RWPE1 (cell line): ENCODE measurements at regions not wholly inside any gene's neighbourhood (a gene's known extent, or its start where the extent isn't known, plus 50 kb on each side); places are given as distances from the start of the nearest gene placed in this dataset.
A peak's percentile ranks its signal among the peaks of the same experiment; 100 is the strongest.

ENCODE experiments used
- CTCF ChIA-PET: fragments of 350-600 bp; sonication (Branson Sonifier 250); formaldehyde crosslinking; extraction: SDS; loops from one replicate; lab custom pipeline; 2021; lab: Yijun Ruan, JAX
- POLR2A ChIA-PET: fragments of 400-600 bp; formaldehyde crosslinking; extraction: SDS; loops from one replicate; lab custom pipeline; 2020; ENCODE audit warnings: antibody characterized with exemption; ENCODE audit not compliant: low non-redundant PET; lab: Yijun Ruan, JAX
- DNase-seq: peaks from one replicate; pipeline ENCODE4 v3.0.0; 2012; ENCODE audit warnings: low spot score
- H3K27ac ChIP-seq: fragments of 450-650 bp; 2 replicates; pipeline ENCODE4 v1.5.1; 2017
- TF ChIP-seq, protein P1 (sequence below): fragments of 450-650 bp; conservative IDR thresholded peaks from 2 replicates; pipeline ENCODE4 v1.5.1; 2017; ENCODE audit warnings: low read depth, mild to moderate bottlenecking

DNA sequence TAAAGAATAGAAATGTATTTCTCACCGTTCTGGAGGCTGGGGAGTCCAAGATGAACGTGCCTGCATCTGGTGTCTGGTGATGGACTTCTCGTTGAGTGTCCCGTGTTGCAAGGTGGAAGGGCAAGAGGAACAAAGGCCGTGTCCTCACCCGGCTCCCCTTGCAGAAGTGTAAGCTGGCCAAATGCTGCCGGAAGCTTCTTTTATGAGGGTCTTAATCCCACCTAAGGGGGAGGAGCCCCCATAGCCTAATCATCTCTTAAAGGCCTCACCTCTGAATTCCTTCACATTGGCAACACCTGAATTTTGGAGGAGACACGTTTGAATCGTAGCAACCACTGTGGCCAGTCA lies 99.1 kb upstream of the DAP start:
- no peak for DNase-seq
- TF ChIP-seq, protein P1, sequence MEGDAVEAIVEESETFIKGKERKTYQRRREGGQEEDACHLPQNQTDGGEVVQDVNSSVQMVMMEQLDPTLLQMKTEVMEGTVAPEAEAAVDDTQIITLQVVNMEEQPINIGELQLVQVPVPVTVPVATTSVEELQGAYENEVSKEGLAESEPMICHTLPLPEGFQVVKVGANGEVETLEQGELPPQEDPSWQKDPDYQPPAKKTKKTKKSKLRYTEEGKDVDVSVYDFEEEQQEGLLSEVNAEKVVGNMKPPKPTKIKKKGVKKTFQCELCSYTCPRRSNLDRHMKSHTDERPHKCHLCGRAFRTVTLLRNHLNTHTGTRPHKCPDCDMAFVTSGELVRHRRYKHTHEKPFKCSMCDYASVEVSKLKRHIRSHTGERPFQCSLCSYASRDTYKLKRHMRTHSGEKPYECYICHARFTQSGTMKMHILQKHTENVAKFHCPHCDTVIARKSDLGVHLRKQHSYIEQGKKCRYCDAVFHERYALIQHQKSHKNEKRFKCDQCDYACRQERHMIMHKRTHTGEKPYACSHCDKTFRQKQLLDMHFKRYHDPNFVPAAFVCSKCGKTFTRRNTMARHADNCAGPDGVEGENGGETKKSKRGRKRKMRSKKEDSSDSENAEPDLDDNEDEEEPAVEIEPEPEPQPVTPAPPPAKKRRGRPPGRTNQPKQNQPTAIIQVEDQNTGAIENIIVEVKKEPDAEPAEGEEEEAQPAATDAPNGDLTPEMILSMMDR, result no peak
- ChIA-PET POLR2A (no interaction called here), CTCF (interaction anchor here (0.7 kb wide), 1 partner anchor 25 kb away, joined by 7 read pairs; no protein-coding TSS in a partner anchor)
- no peak overlapping the region for H3K27ac ChIP-seq

DNA sequence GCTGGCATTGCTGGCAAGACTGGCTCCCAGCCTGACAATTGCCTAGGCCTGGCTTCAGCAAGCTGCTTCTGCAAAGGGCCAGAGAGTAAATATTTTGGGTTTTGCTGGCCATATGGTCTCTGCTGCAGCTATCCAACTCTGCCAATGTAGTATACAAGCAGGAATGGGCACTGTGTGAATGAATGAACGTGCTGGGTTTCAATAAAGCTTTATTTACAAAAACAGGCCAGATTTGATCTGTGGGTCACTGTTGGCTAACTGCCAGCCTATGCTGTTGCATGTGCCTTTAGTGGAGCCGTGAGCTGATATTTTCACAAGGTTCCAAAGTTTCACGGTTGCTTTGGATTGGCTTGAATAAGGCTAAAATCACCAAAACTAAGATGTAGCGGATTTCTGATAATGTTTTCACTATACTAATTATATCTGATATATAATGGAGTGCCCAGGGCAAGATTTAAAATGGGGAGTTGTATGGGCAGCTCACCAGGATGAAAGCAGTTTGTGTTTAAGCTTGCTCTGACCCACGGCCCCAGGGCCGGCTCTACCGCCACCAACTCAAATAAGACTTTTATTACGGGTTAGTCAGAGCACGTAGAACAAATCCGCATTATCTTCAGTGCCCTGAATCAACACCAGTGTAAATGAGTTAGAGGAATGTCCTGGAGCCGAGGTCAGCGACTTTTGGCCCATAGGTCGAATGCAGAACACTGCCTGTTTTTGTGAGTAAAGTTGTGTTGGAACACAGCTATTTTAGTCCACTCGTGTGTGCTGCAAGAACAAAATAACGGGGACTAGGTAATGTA lies 98.6 kb upstream of the DAP start:
- TF ChIP-seq, protein P1, result no peak
- no peak for DNase-seq
- no peak overlapping the region for H3K27ac ChIP-seq
- POLR2A ChIA-PET, result no interaction called here
- CTCF ChIA-PET, result interaction anchor here (0.5 kb wide), 1 partner anchor 10 kb away, joined by 3 read pairs; no protein-coding TSS in a partner anchor

DNA sequence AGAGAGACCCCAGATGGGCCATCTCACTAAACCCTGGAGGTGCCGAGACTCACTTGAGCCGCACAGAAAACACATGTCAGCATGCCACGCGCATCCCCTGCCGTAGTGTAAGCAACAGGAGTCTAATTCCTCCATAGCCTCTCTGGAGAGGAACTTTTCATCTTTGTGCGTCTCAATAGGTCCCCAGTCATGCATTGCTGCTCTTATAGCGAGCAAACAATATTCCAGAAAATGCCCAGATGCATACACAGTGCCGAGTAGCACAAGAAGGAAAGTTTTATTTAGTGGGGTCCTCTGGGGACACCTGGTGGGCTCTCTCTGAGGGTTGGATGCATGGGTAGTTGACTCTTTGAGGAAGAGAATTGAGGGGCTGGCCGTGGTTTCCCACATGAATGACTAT lies 97.9 kb upstream of the DAP start:
- no peak overlapping the region for H3K27ac ChIP-seq
- TF ChIP-seq, protein P1, result no peak
- POLR2A ChIA-PET, result no interaction called here
- DNase-seq, result no peak
- CTCF ChIA-PET, result interaction anchor here (0.5 kb wide), 1 partner anchor 11 kb away, joined by 3 read pairs; no protein-coding TSS in a partner anchor

DNA sequence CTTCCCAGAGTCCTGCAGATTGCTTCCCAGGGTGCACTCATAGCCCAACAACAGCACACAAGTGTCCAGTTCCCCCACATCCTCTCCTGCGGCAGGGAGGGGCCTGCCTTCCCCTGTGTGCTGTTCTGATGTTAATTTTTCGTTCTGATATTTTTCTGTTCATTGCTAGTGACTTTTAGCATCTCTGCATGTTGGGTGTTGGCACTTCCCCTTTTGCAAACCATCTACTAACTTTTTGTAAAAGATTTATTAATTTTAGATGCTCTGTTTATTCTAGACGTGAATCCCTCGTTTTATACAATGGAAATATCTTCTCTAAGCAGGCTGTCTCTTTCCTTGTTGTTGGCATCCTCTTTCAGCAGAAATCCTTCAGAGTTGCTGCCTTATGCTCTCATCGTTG lies 97.3 kb upstream of the DAP start:
- TF ChIP-seq, protein P1, result no peak
- no peak overlapping the region for H3K27ac ChIP-seq
- DNase-seq, result no peak
- ChIA-PET POLR2A (no interaction called here), CTCF (no interaction called here)

DNA sequence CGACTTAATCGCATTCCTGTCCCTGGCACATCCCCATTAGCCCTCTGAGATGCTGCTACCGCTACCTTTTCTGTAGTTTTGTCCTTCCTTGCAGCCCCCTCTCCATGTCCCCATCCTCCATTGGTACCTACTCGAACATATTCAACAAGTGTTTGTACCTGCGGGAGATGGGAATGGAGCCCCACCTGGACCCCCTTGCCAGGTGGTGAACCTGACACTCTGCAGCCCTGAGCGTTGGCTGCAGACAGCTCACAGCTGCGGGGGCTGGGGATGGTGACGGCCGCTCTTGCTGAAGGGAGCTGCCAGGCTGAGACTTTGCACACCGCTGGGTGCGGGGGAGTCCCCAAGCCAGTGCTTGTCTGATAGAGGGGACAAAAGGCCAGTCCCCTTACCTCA lies 96.3 kb upstream of the DAP start:
- ChIA-PET CTCF (interaction anchor here (0.6 to 0.7 kb wide), 3 partner anchors 26 to 174 kb away, joined by 3 read pairs; no protein-coding TSS in a partner anchor), POLR2A (no interaction called here)
- DNase-seq, result no peak
- TF ChIP-seq, protein P1, result no peak
- H3K27ac ChIP-seq, result no peak overlapping the region

DNA sequence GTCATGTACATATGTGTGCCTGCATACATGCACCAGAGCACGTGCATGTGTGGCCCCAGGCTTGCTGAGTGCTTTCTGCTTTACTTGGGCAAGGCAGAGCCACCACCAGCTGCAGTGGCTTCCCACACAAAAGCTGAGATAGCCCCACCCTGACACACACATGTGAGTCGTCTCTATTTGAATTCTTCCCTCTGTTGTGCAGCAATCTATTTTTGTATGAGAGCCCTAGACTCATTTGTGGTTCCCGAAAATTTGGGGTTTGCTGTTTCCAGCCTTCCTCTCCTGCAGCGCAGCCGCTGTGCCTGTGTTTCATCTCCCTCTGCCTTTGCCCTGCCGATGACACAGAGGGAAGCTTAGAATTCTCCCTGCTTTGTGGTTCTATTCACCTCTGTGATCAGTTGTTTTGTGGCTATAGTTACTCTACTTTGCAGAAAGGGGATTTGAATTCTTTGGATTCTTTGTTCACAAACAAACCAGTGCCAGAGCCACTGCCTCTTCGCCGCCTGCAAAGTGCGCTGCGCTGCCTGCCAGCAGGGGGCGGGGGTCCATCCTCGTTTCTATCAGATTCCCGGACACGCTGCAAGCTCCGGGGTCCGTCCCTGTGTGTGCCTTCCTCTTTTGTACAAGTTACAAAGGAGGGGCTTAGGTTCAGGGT lies 95.8 kb upstream of the DAP start:
- CTCF ChIA-PET, result interaction anchor here (0.6 to 0.7 kb wide), 3 partner anchors 26 to 659 kb away, joined by 3 read pairs; no protein-coding TSS in a partner anchor
- peak; percentile 27 for DNase-seq
- POLR2A ChIA-PET, result no interaction called here
- TF ChIP-seq, protein P1, result peak; percentile 58
- H3K27ac ChIP-seq, result no peak overlapping the region
